Upper lobe of right lung (tissue), 1 donor: ENCODE measurements at regions not wholly inside any gene's neighbourhood (a gene's known extent, or its start where the extent isn't known, plus 50 kb on each side); places are given as distances from the start of the nearest gene placed in this dataset.
A peak's percentile ranks its signal among the peaks of the same experiment; 100 is the strongest.

ENCODE experiments used
- ATAC-seq: fragments of 200-7000 bp; cut with Tn5 transposase; one replicate; pipeline ENCODE4 v1.9.1; 2020; ENCODE audit warnings: mild to moderate bottlenecking, moderate library complexity
- DNase-seq: peaks from one replicate; pipeline ENCODE4 v3.0.0-alpha.2; 2020
- H3K27ac ChIP-seq: fragments of 200-600 bp; one replicate; pipeline ENCODE4 v1.8.0; 2022
- H3K27me3 ChIP-seq: fragments of 200-600 bp; one replicate; pipeline ENCODE4 v1.8.0; 2022; ENCODE audit warnings: mild to moderate bottlenecking
- H3K36me3 ChIP-seq: fragments of 200-600 bp; one replicate; pipeline ENCODE4 v1.8.0; 2022
- H3K4me1 ChIP-seq: fragments of 200-600 bp; one replicate; pipeline ENCODE4 v1.8.0; 2022
- H3K4me3 ChIP-seq: fragments of 200-600 bp; one replicate; pipeline ENCODE4 v1.8.0; 2022; ENCODE audit warnings: mild to moderate bottlenecking
- H3K9me3 ChIP-seq: fragments of 200-600 bp; one replicate; pipeline ENCODE4 v1.8.0; 2022
- intact Hi-C: fragments of 100-400 bp; cut with DNase I; formaldehyde crosslinking; loops from one replicate; pipeline ENCODE4 v1.11.0; 2022
- TF ChIP-seq, protein P1 (sequence below): fragments of 200-600 bp; IDR thresholded peaks from one replicate; pipeline ENCODE4 v1.8.0; 2022; ENCODE audit warnings: antibody characterized with exemption
- donor health status: DM: no; HTN: yes; CAD: no; lungs with severe emphysema.

DNA sequence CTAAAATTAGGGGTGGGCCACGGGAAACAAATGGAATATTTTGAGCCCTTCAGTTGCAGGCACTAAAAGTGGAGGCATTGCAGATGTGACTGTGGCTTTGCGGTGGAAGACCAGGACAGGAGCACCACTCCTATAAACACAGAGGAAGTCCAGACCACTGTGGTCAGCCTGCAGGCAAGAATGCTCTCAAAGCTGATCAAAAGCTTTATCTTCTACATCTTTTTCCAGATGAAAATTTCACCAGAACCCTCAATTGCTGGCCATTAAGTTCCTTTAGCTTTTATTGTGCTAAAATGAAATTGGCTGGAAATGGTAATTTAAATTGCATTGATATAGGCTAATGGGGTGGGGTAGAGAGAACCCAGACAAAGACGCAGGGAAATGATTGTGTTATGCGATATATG lies 208.8 kb downstream of the ERCC6L2 start:
- Histone ChIP-seq H3K4me3 (no peak overlapping the region), H3K9me3 (no peaks in the 10 kb centered on the region), H3K27ac (no peak overlapping the region), H3K27me3 (peaks cover 8% of the 10 kb centered on the region), H3K4me1 (no peaks in the 10 kb centered on the region), H3K36me3 (no peaks in the 10 kb centered on the region)
- no peak for DNase-seq
- ATAC-seq, result no peak
- intact Hi-C loops, result no loop called here
- TF ChIP-seq, protein P1, sequence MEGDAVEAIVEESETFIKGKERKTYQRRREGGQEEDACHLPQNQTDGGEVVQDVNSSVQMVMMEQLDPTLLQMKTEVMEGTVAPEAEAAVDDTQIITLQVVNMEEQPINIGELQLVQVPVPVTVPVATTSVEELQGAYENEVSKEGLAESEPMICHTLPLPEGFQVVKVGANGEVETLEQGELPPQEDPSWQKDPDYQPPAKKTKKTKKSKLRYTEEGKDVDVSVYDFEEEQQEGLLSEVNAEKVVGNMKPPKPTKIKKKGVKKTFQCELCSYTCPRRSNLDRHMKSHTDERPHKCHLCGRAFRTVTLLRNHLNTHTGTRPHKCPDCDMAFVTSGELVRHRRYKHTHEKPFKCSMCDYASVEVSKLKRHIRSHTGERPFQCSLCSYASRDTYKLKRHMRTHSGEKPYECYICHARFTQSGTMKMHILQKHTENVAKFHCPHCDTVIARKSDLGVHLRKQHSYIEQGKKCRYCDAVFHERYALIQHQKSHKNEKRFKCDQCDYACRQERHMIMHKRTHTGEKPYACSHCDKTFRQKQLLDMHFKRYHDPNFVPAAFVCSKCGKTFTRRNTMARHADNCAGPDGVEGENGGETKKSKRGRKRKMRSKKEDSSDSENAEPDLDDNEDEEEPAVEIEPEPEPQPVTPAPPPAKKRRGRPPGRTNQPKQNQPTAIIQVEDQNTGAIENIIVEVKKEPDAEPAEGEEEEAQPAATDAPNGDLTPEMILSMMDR, result no peak

- DNase-seq (no peak), ATAC-seq (no peak)
- Histone ChIP-seq H3K27me3 (peaks cover 6% of the 10 kb centered on the region), H3K4me1 (no peaks in the 10 kb centered on the region), H3K36me3 (no peaks in the 10 kb centered on the region), H3K4me3 (no peak overlapping the region), H3K27ac (no peak overlapping the region), H3K9me3 (no peaks in the 10 kb centered on the region)
- TF ChIP-seq, protein P1, result no peak
- intact Hi-C loops, result no loop called here
Observed at GRCh38 chr9:96082516-96083232, 207.2 kb downstream of the ERCC6L2 start.

DNA sequence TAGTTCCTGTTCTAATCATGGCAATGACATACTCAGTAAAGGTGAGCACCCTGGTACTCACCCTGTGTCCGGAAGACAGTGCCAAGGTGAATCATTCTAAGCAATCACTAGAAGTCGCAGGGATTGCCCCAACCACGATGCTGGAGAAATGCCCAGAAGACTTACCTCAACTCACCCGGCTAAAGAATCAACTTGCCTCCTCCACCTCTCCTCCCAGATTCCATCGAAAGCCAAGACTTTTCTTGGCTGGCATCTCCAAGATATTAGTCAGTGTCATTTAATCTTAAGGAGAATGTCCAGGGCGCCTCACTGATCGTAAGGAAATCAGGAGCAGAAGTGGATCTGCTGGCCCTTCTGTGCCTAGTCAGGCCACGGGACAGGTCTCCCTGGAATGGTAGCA lies 204.9 kb downstream of the ERCC6L2 start:
- TF ChIP-seq, protein P1, result no peak
- H3K36me3 ChIP-seq, result no peaks in the 10 kb centered on the region
- no peak overlapping the region for H3K4me3 ChIP-seq
- no peaks in the 10 kb centered on the region for H3K9me3 ChIP-seq
- H3K27me3 ChIP-seq, result no peaks in the 10 kb centered on the region
- DNase-seq, result no peak
- H3K4me1 ChIP-seq, result no peaks in the 10 kb centered on the region
- no peak overlapping the region for H3K27ac ChIP-seq
- peak; percentile 52 for ATAC-seq
- intact Hi-C loops, result no loop called here

DNA sequence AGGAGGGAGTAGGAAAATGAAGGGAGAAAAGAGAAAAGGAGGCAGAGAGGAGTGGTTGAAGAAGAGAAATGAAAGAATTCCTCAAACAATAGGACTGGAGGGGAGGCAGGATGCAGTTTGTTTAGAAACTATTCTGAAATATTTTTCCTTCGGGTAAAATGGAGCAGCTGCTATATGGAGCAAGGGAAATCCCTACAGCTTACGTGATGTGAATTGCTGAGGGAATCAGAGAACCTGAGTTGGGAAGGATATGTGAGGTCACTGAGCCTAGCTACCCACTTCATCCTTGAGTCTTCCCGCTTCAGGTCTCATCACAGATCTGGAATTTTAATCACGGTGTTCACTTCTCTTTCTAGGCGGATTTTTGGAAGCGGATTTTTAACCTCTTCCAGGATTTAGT lies 204.3 kb downstream of the ERCC6L2 start:
- intact Hi-C loops, result no loop called here
- Histone ChIP-seq H3K27me3 (no peaks in the 10 kb centered on the region), H3K4me3 (no peak overlapping the region), H3K27ac (no peak overlapping the region), H3K9me3 (no peaks in the 10 kb centered on the region), H3K36me3 (no peaks in the 10 kb centered on the region), H3K4me1 (no peaks in the 10 kb centered on the region)
- TF ChIP-seq, protein P1, result no peak
- no peak for DNase-seq
- no peak for ATAC-seq

DNA sequence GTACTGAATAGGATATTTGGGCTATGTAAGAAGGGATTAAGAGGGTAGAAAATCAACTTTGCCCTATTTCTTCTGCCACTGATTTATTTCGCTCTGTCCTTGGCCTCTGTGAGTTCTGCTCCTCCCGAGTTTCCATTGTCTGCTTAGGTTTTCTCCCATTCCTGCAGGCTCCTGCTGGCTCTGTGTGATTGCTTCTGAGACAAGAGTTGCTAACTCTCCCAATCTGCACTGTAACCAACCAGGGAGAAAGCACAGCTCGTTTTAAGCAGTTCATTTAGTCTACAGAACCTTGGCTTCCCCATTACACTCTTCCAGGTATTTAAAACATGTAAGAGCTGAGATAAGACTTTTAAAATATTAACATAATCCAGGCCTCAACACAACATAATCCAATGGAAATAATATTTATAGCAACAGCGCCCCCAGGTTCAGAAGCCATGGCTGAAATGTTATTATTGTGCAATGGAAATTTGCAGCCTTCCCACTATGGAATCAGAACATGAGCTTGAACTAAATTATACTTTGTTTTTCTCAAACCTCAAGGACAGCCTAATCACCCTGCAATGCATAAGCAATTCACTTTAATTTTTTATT lies 203.5 kb downstream of the ERCC6L2 start:
- ATAC-seq (no peak), DNase-seq (no peak)

More for the DNA sequence above, 203.5 kb downstream of the ERCC6L2 start:
- H3K4me3 ChIP-seq, result no peak overlapping the region
- no peaks in the 10 kb centered on the region for H3K9me3 ChIP-seq
- H3K27ac ChIP-seq, result no peak overlapping the region
- intact Hi-C loops, result no loop called here
- H3K4me1 ChIP-seq, result no peaks in the 10 kb centered on the region
- no peaks in the 10 kb centered on the region for H3K36me3 ChIP-seq
- TF ChIP-seq, protein P1, result no peak
- no peaks in the 10 kb centered on the region for H3K27me3 ChIP-seq
